Endothelial cell of umbilical vein (primary cell): ENCODE measurements at regions not wholly inside any gene's neighbourhood (a gene's known extent, or its start where the extent isn't known, plus 50 kb on each side); places are given as distances from the start of the nearest gene placed in this dataset.

Experiments
- EZH2 ChIP-seq: IDR thresholded peaks from 2 replicates; pipeline ENCODE4 v1.6.1; 2012; ENCODE audit warnings: borderline replicate concordance, low read depth, mild to moderate bottlenecking, moderate library complexity, low read length, inconsistent platforms; ENCODE audit not compliant: severe bottlenecking
- POLR2A ChIP-seq: IDR thresholded peaks from 2 replicates; pipeline ENCODE4 v1.6.1; 2012; ENCODE audit warnings: low read depth, mild to moderate bottlenecking, control low read depth, low read length
- TF ChIP-seq, protein P1 (sequence below), 2 donors: IDR thresholded peaks; 1 replicate in 1 of 2; 2 replicates in 1 of 2; pipeline ENCODE4 v1.5.1; 2011; ENCODE audit warnings: low read length in 2 of 2, mild to moderate bottlenecking in 2 of 2, moderate library complexity in 2 of 2, control low read depth in 1 of 2, inconsistent platforms in 1 of 2, low read depth in 1 of 2; ENCODE audit not compliant: insufficient read depth in 1 of 2; ENCODE audit errors: extremely low read depth in 1 of 2

DNA sequence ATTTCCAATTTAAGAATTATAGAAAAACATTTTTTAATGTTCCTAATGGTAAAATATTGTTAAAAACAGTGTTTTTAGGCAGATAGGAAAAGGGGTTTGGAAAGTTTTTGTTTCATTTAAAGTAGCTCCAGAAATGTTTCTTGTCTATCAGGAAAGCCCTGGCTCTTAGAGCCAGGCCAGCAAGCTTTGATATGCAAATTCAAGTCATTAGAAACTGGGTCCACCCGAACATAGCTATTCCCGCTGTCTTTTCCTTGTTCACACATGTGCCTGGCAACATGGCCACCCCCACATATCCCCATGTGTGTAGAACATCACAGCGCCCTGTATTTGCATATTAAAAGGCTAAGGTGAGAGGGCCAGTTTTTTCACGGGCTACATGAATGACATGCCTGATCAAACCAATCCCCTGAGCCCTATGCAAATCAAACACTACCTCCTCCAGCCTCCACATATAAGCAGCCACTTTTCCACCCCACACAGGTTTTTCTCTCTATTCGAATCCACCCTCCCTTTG is 925.3 kb upstream of the CDH10 start:
- no peak for TF ChIP-seq POLR2A
- TF ChIP-seq, protein P1, sequence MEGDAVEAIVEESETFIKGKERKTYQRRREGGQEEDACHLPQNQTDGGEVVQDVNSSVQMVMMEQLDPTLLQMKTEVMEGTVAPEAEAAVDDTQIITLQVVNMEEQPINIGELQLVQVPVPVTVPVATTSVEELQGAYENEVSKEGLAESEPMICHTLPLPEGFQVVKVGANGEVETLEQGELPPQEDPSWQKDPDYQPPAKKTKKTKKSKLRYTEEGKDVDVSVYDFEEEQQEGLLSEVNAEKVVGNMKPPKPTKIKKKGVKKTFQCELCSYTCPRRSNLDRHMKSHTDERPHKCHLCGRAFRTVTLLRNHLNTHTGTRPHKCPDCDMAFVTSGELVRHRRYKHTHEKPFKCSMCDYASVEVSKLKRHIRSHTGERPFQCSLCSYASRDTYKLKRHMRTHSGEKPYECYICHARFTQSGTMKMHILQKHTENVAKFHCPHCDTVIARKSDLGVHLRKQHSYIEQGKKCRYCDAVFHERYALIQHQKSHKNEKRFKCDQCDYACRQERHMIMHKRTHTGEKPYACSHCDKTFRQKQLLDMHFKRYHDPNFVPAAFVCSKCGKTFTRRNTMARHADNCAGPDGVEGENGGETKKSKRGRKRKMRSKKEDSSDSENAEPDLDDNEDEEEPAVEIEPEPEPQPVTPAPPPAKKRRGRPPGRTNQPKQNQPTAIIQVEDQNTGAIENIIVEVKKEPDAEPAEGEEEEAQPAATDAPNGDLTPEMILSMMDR (IDR thresholded peaks at IDR 0.05; ENCODE audit: extremely low read depth in 1 of 2, insufficient read depth in 1 of 2, low read depth in 1 of 2, low read length in 2 of 2), result no peak
- TF ChIP-seq EZH2, result no peak
